ENCODE measurements at regions not wholly inside any gene's neighbourhood (a gene's known extent, or its start where the extent isn't known, plus 50 kb on each side); places are given as distances from the start of the nearest gene placed in this dataset.

DNA sequence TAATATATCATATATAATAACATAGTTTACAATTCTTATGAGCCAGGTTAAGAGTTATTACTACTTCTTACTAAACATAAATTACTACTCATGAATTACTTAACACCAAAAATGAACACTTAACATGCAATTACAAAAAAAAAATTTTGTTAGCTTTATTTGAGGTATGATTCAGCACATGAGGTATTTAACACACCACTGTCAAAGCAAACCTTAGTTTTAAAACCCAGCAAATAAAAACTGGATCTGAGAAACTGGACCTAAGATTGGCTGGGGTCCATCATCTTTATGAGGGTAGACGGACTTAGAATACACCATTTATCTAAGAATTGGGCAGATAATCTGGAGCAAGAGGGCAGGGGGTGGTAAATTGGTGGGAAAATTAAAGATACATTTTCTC lies 81.8 kb upstream of the CREB1 start:
- no peaks in the 10 kb centered on the region for H4K20me1 ChIP-seq (ENCODE audit: control insufficient read depth, insufficient read depth, low read length, poor library complexity, severe bottlenecking)
- Mint-ChIP-seq H3K27me3 (peaks cover 5% of the 10 kb centered on the region), H3K4me1 (no peaks in the 10 kb centered on the region), H3K4me3 (no peak overlapping the region), H3K27ac (no peak overlapping the region), H3K9me3 (ENCODE audit: insufficient read depth) (no peaks in the 10 kb centered on the region)
- no peaks in the 10 kb centered on the region for H3K27me3 ChIP-seq (replicated peaks in 1 of 4; ENCODE audit: control extremely low read depth in 1 of 4, control insufficient read depth in 3 of 4, insufficient read depth in 4 of 4, low read length in 3 of 4)
- H3K36me3 ChIP-seq (replicated peaks in 1 of 2; ENCODE audit: control extremely low read depth in 1 of 2, control insufficient read depth in 1 of 2, extremely low read depth in 1 of 2, insufficient read depth in 2 of 2, low read length in 1 of 2): no peaks in the 10 kb centered on the region
- no peak for DNase-seq
- no peak overlapping the region for H3K27ac ChIP-seq (ENCODE audit: low read length in 2 of 2)
- no peak overlapping the region for H3K4me2 ChIP-seq (replicated peaks; ENCODE audit: low read depth, low read length, poor library complexity, severe bottlenecking)
- ChIA-PET CTCF (interaction anchor here (1.2 kb wide), 1 partner anchor 24 kb away, joined by 4 read pairs; no protein-coding TSS in a partner anchor), POLR2A (no interaction called here)
- WGBS (ENCODE audit: insufficient coverage): 100% methylated on average over 1 of the region's 1 CpG
- intact Hi-C loops (cut with micrococcal nuclease): no loop called here
- no peaks in the 10 kb centered on the region for H3K4me1 ChIP-seq (ENCODE audit: control insufficient read depth in 2 of 2, insufficient read depth in 2 of 2, low read length in 2 of 2)
- TF ChIP-seq EZH2 (IDR thresholded peaks at IDR 0.05; ENCODE audit: borderline replicate concordance, insufficient read depth, low read depth, low read length, poor library complexity, severe bottlenecking): no peak
- TF ChIP-seq, protein P1, sequence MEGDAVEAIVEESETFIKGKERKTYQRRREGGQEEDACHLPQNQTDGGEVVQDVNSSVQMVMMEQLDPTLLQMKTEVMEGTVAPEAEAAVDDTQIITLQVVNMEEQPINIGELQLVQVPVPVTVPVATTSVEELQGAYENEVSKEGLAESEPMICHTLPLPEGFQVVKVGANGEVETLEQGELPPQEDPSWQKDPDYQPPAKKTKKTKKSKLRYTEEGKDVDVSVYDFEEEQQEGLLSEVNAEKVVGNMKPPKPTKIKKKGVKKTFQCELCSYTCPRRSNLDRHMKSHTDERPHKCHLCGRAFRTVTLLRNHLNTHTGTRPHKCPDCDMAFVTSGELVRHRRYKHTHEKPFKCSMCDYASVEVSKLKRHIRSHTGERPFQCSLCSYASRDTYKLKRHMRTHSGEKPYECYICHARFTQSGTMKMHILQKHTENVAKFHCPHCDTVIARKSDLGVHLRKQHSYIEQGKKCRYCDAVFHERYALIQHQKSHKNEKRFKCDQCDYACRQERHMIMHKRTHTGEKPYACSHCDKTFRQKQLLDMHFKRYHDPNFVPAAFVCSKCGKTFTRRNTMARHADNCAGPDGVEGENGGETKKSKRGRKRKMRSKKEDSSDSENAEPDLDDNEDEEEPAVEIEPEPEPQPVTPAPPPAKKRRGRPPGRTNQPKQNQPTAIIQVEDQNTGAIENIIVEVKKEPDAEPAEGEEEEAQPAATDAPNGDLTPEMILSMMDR (IDR thresholded peaks at IDR 0.05): no peak
- H3K79me2 ChIP-seq (ENCODE audit: control insufficient read depth, insufficient read depth, low read length): no peaks in the 10 kb centered on the region
- no peak overlapping the region for H3K4me3 ChIP-seq (ENCODE audit: control extremely low read depth in 1 of 5, extremely low read depth in 1 of 5, insufficient read depth in 1 of 5, low read depth in 2 of 5, low read length in 4 of 5)
- no peak overlapping the region for H2AFZ ChIP-seq (ENCODE audit: insufficient read depth, low read depth, low read length, poor library complexity, severe bottlenecking)
- no peak for ATAC-seq (ENCODE audit: low read depth)
- no peak overlapping the region for H3K9ac ChIP-seq (ENCODE audit: low read length)
- H3K9me3 ChIP-seq (ENCODE audit: control extremely low read depth in 1 of 3, control insufficient read depth in 2 of 3, insufficient read depth in 1 of 3, low read length in 2 of 3): no peaks in the 10 kb centered on the region

DNA sequence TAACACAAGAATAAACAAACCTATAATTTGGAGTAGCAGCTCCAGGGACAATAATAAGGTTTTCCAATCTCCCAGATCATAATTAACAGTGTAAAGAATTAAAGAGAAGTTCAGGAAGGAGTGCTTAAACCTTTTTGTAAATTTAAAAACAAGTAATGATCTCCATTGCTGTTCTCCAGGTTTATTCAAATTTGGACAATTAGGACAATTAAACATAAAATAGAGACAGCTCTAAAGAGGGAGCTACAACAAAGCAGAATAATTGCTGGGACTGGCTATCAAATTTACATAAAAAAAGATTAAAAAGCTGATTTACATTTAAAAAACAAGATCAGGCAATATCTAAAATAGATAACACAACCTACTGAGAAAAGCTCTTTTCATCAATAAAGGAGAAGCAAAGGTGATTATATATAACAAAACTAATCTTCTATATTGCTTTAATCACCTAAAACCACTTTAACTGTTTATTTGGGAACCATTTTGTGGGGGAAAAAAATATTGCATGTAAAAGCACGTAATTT lies 80.1 kb upstream of the CREB1 start:
- ChIA-PET POLR2A (no interaction called here), CTCF (interaction anchor here (1.1 kb wide), 1 partner anchor 649 kb away, joined by 3 read pairs; no protein-coding TSS in a partner anchor)
- Histone ChIP-seq H2AFZ (ENCODE audit: insufficient read depth, low read depth, low read length, poor library complexity, severe bottlenecking) (no peak overlapping the region), H3K27me3 (replicated peaks in 1 of 4; ENCODE audit: control extremely low read depth in 1 of 4, control insufficient read depth in 3 of 4, insufficient read depth in 4 of 4, low read length in 3 of 4) (no peaks in the 10 kb centered on the region), H3K27ac (ENCODE audit: low read length in 2 of 2) (no peak overlapping the region), H3K9me3 (ENCODE audit: control extremely low read depth in 1 of 3, control insufficient read depth in 2 of 3, insufficient read depth in 1 of 3, low read length in 2 of 3) (no peaks in the 10 kb centered on the region), H3K79me2 (ENCODE audit: control insufficient read depth, insufficient read depth, low read length) (no peaks in the 10 kb centered on the region), H3K4me1 (ENCODE audit: control insufficient read depth in 2 of 2, insufficient read depth in 2 of 2, low read length in 2 of 2) (no peaks in the 10 kb centered on the region), H4K20me1 (ENCODE audit: control insufficient read depth, insufficient read depth, low read length, poor library complexity, severe bottlenecking) (no peaks in the 10 kb centered on the region), H3K9ac (ENCODE audit: low read length) (no peak overlapping the region), H3K4me3 (ENCODE audit: control extremely low read depth in 1 of 5, extremely low read depth in 1 of 5, insufficient read depth in 1 of 5, low read depth in 2 of 5, low read length in 4 of 5) (no peak overlapping the region), H3K4me2 (replicated peaks; ENCODE audit: low read depth, low read length, poor library complexity, severe bottlenecking) (no peak overlapping the region), H3K36me3 (replicated peaks in 1 of 2; ENCODE audit: control extremely low read depth in 1 of 2, control insufficient read depth in 1 of 2, extremely low read depth in 1 of 2, insufficient read depth in 2 of 2, low read length in 1 of 2) (no peaks in the 10 kb centered on the region)
- WGBS (ENCODE audit: insufficient coverage): no CpG with 5 or more reads among the region's 1 CpG
- Mint-ChIP-seq H3K27me3 (peaks cover 5% of the 10 kb centered on the region), H3K4me3 (no peak overlapping the region), H3K27ac (no peak overlapping the region), H3K9me3 (ENCODE audit: insufficient read depth) (no peaks in the 10 kb centered on the region), H3K4me1 (no peaks in the 10 kb centered on the region)
- DNase-seq (no peak), ATAC-seq (ENCODE audit: low read depth) (no peak)
- intact Hi-C loops (cut with micrococcal nuclease): no loop called here
- no peak for TF ChIP-seq EZH2 (IDR thresholded peaks at IDR 0.05; ENCODE audit: borderline replicate concordance, insufficient read depth, low read depth, low read length, poor library complexity, severe bottlenecking)
- TF ChIP-seq, protein P1 (IDR thresholded peaks at IDR 0.05): no peak

All from B cell (primary cell).